ENCODE measurements at regions not wholly inside any gene's neighbourhood (a gene's known extent, or its start where the extent isn't known, plus 50 kb on each side); places are given as distances from the start of the nearest gene placed in this dataset.
"Not testable (repeated sequence)": the region's sequence is repeated elsewhere in the genome, so short reads cannot be mapped to it uniquely, and the experiment has no call there.

- H3K9ac ChIP-seq (ENCODE audit: insufficient read depth, low read length): no peak overlapping the region
- H3K4me3 ChIP-seq (replicated peaks in 1 of 4; ENCODE audit: control extremely low read depth in 1 of 4, insufficient read depth in 1 of 4, low read depth in 3 of 4, low read length in 4 of 4): no peak overlapping the region
Observed at GRCh38 chr7:110507832-110508231, 583.1 kb upstream of the LRRN3 start.

GRCh38 chr7:110514975-110515551 is 575.9 kb upstream of the LRRN3 start:
- not testable (repeated sequence) for H3K36me3 ChIP-seq (ENCODE audit: control insufficient read depth, insufficient read depth, low read length); H3K9ac ChIP-seq (ENCODE audit: insufficient read depth, low read length); H3K79me2 ChIP-seq (ENCODE audit: control insufficient read depth, insufficient read depth, low read length); H2AFZ ChIP-seq (ENCODE audit: low read length); H3K27me3 ChIP-seq (ENCODE audit: control insufficient read depth, insufficient read depth, low read length); H3K27ac ChIP-seq (ENCODE audit: insufficient read depth, low read length); H3K4me1 ChIP-seq (ENCODE audit: control insufficient read depth, extremely low read depth, insufficient read depth, low read length); H4K20me1 ChIP-seq (ENCODE audit: control insufficient read depth, extremely low read depth, insufficient read depth, low read length); H3K4me3 ChIP-seq (replicated peaks in 1 of 4; ENCODE audit: control extremely low read depth in 1 of 4, insufficient read depth in 1 of 4, low read depth in 3 of 4, low read length in 4 of 4); H3K4me2 ChIP-seq (ENCODE audit: extremely low read depth, insufficient read depth, low read length); H3K9me3 ChIP-seq (ENCODE audit: control insufficient read depth, insufficient read depth, low read depth, low read length); DNase-seq (ENCODE audit: low read depth in 2 of 2)

More at GRCh38 chr7:110507832-110508231, 583.1 kb upstream of the LRRN3 start:
- Histone ChIP-seq H3K79me2 (ENCODE audit: control insufficient read depth, insufficient read depth, low read length) (no peaks in the 10 kb centered on the region), H3K36me3 (ENCODE audit: control insufficient read depth, insufficient read depth, low read length) (no peaks in the 10 kb centered on the region), H3K4me1 (ENCODE audit: control insufficient read depth, extremely low read depth, insufficient read depth, low read length) (no peaks in the 10 kb centered on the region), H4K20me1 (ENCODE audit: control insufficient read depth, extremely low read depth, insufficient read depth, low read length) (no peaks in the 10 kb centered on the region), H3K27me3 (ENCODE audit: control insufficient read depth, insufficient read depth, low read length) (no peaks in the 10 kb centered on the region), H2AFZ (ENCODE audit: low read length) (no peak overlapping the region), H3K4me2 (ENCODE audit: extremely low read depth, insufficient read depth, low read length) (no peak overlapping the region), H3K27ac (ENCODE audit: insufficient read depth, low read length) (no peak overlapping the region), H3K9me3 (ENCODE audit: control insufficient read depth, insufficient read depth, low read depth, low read length) (no peaks in the 10 kb centered on the region)
- no peak for TF ChIP-seq EZH2 (IDR thresholded peaks at IDR 0.05; ENCODE audit: low read length, missing control alignments)
- no peak for TF ChIP-seq CTCF (conservative IDR thresholded peaks at IDR 0.05 in 1 of 2, IDR thresholded peaks at IDR 0.05 in 1 of 2; ENCODE audit: low read depth in 1 of 2, low read length in 2 of 2)
- no peak for DNase-seq (ENCODE audit: low read depth in 2 of 2)

GRCh38 chr7:110519851-110520250 is 571.1 kb upstream of the LRRN3 start:
- H3K36me3 ChIP-seq (ENCODE audit: control insufficient read depth, insufficient read depth, low read length): no peaks in the 10 kb centered on the region
- no peaks in the 10 kb centered on the region for H3K79me2 ChIP-seq (ENCODE audit: control insufficient read depth, insufficient read depth, low read length)
- H3K27me3 ChIP-seq (ENCODE audit: control insufficient read depth, insufficient read depth, low read length): no peaks in the 10 kb centered on the region
- no peak overlapping the region for H3K4me3 ChIP-seq (replicated peaks in 1 of 4; ENCODE audit: control extremely low read depth in 1 of 4, insufficient read depth in 1 of 4, low read depth in 3 of 4, low read length in 4 of 4)
- H3K9ac ChIP-seq (ENCODE audit: insufficient read depth, low read length): no peak overlapping the region
- no peak overlapping the region for H2AFZ ChIP-seq (ENCODE audit: low read length)
- no peaks in the 10 kb centered on the region for H3K9me3 ChIP-seq (ENCODE audit: control insufficient read depth, insufficient read depth, low read depth, low read length)
- DNase-seq (ENCODE audit: low read depth in 2 of 2): no peak
- TF ChIP-seq CTCF (conservative IDR thresholded peaks at IDR 0.05 in 1 of 2, IDR thresholded peaks at IDR 0.05 in 1 of 2; ENCODE audit: low read depth in 1 of 2, low read length in 2 of 2): no peak
- no peak for TF ChIP-seq EZH2 (IDR thresholded peaks at IDR 0.05; ENCODE audit: low read length, missing control alignments)
- H4K20me1 ChIP-seq (ENCODE audit: control insufficient read depth, extremely low read depth, insufficient read depth, low read length): no peaks in the 10 kb centered on the region
- no peak overlapping the region for H3K27ac ChIP-seq (ENCODE audit: insufficient read depth, low read length)
- no peak overlapping the region for H3K4me2 ChIP-seq (ENCODE audit: extremely low read depth, insufficient read depth, low read length)
- no peaks in the 10 kb centered on the region for H3K4me1 ChIP-seq (ENCODE audit: control insufficient read depth, extremely low read depth, insufficient read depth, low read length)

Data from fibroblast of lung (primary cell).